Erythroblast (primary cell): ENCODE measurements at regions not wholly inside any gene's neighbourhood (a gene's known extent, or its start where the extent isn't known, plus 50 kb on each side); places are given as distances from the start of the nearest gene placed in this dataset.

Source experiments
- GATA1 ChIP-seq: IDR thresholded peaks from 2 replicates; pipeline ENCODE4 v1.6.1; 2011; ENCODE audit warnings: low read depth, mild to moderate bottlenecking, control low read depth, low read length, moderate library complexity
- POLR2A ChIP-seq: IDR thresholded peaks from 2 replicates; pipeline ENCODE4 v1.6.1; 2011; ENCODE audit warnings: mild to moderate bottlenecking, low read length

DNA sequence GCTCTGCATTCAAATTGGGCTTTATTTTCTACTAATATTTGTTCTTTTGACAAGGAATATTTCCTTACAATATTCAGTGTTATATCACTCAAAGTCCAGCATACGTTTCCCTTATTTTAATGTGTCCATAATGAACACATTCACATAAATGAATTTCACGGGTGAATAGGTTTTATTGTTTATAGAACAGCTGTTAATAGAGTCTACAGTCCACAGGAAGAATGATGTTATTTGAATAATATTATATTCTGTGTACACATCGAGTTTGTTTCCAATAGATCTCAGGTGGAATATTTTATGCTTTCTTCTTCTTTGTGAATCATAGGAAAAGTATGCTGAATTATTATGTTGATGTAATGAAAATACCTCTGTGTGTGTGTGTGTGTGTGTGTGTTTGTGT, 582.4 kb downstream of the CDH26 start:
- TF ChIP-seq POLR2A (no peak), GATA1 (no peak)
